Transverse colon (tissue), 4 donors: ENCODE measurements at regions not wholly inside any gene's neighbourhood (a gene's known extent, or its start where the extent isn't known, plus 50 kb on each side); places are given as distances from the start of the nearest gene placed in this dataset.

Experiments used
- EP300 ChIP-seq: sonication (generic); formaldehyde crosslinking; IDR thresholded peaks from one replicate; pipeline ENCODE4 v1.6.1; 2017; ENCODE audit warnings: antibody characterized with exemption, low read depth
- POLR2A ChIP-seq: fragments of 450-650 bp; IDR thresholded peaks from one replicate; pipeline ENCODE4 v1.6.1; 2016; ENCODE audit warnings: antibody characterized with exemption, mild to moderate bottlenecking, moderate library complexity
- POLR2AphosphoS5 ChIP-seq, 3 donors: sonication (generic); formaldehyde crosslinking; IDR thresholded peaks; one replicate each; pipeline ENCODE4 v1.6.1; 2016; ENCODE audit warnings: antibody characterized with exemption in 3 of 3
- TF ChIP-seq, protein P1 (sequence below), 5 experiments: fragments of 200-600 bp in 3 of 5; fragments of 450-650 bp in 2 of 5; sonication (generic) in 3 of 5; IDR thresholded peaks; 1 replicate in 2 of 5; 2 replicates in 3 of 5; pipeline ENCODE4 v1.5.1; 2016 to 2017; ENCODE audit warnings: antibody characterized with exemption in 5 of 5, inconsistent platforms in 3 of 5, mild to moderate bottlenecking in 2 of 5, moderate library complexity in 1 of 5

DNA sequence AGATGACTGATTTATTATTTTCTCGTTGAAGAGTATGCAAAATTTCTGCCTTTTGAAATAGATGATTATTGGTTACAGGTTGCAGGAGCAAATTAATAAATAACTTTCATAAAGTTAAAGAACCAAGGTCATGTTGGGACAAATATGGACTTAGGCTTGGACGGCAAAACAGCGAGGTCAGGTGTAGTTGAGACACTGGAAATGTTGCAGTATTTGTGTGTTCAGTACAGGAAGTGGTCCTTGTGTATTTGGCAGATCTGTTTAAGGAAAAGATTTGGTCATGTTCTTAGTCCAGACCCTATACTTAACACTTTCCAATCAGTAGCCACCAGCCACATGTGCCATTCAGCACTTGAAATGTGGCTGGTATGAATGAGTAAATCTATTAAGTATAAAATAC, 486.5 kb downstream of the TDRD15 start:
- no peak for TF ChIP-seq POLR2AphosphoS5 (IDR thresholded peaks at IDR 0.05)
- TF ChIP-seq, protein P1, sequence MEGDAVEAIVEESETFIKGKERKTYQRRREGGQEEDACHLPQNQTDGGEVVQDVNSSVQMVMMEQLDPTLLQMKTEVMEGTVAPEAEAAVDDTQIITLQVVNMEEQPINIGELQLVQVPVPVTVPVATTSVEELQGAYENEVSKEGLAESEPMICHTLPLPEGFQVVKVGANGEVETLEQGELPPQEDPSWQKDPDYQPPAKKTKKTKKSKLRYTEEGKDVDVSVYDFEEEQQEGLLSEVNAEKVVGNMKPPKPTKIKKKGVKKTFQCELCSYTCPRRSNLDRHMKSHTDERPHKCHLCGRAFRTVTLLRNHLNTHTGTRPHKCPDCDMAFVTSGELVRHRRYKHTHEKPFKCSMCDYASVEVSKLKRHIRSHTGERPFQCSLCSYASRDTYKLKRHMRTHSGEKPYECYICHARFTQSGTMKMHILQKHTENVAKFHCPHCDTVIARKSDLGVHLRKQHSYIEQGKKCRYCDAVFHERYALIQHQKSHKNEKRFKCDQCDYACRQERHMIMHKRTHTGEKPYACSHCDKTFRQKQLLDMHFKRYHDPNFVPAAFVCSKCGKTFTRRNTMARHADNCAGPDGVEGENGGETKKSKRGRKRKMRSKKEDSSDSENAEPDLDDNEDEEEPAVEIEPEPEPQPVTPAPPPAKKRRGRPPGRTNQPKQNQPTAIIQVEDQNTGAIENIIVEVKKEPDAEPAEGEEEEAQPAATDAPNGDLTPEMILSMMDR (IDR thresholded peaks at IDR 0.05) = no peak
- TF ChIP-seq POLR2A = no peak
- no peak for TF ChIP-seq EP300
